ENCODE measurements at regions not wholly inside any gene's neighbourhood (a gene's known extent, or its start where the extent isn't known, plus 50 kb on each side); places are given as distances from the start of the nearest gene placed in this dataset.

GRCh38 chr22:34105461-34106062, 185.3 kb upstream of the LARGE1 start:
- TF ChIP-seq CTCF (IDR thresholded peaks at IDR 0.05; ENCODE audit: low read depth, low read length, missing input control) (peak; percentile 75), GABPA (IDR thresholded peaks at IDR 0.05 in 1 of 2, conservative IDR thresholded peaks at IDR 0.05 in 1 of 2) (no peak), FOXA1 (IDR thresholded peaks at IDR 0.05) (no peak), RAD21 (IDR thresholded peaks at IDR 0.05) (peak; percentile 82 to 89), HNF4A (conservative IDR thresholded peaks at IDR 0.05) (peak in 1 of 2 donors; percentile 33), JUND (IDR thresholded peaks at IDR 0.05) (no peak), REST (IDR thresholded peaks at IDR 0.05) (no peak), YY1 (IDR thresholded peaks at IDR 0.05) (no peak), MAX (IDR thresholded peaks at IDR 0.05) (no peak)
- H3K36me3 ChIP-seq (ENCODE audit: control insufficient read depth in 4 of 4, insufficient read depth in 3 of 4, low read depth in 1 of 4, low read length in 3 of 4) = no peaks in the 10 kb centered on the region
- 10% methylated on average over 10 of the region's 10 CpGs for whole genome bisulfite sequencing

GRCh38 chr22:34108168-34108567, 187.9 kb upstream of the LARGE1 start:
- DNase-seq (ENCODE audit: low spot score) = no peak
- H3K27ac ChIP-seq (ENCODE audit: low read depth in 1 of 2, low read length in 2 of 2) = no peak overlapping the region
- no peaks in the 10 kb centered on the region for H3K9me3 ChIP-seq (ENCODE audit: control insufficient read depth in 4 of 4, low read length in 3 of 4)
- WGBS = 85% methylated on average over 3 of the region's 3 CpGs
- no peak overlapping the region for H3K4me3 ChIP-seq (ENCODE audit: low read depth in 1 of 3, low read length in 3 of 3)
- peaks cover 0 to 6% (median 3%) of the 10 kb centered on the region in 4 donors for H3K4me1 ChIP-seq (ENCODE audit: control insufficient read depth in 4 of 4, insufficient read depth in 4 of 4, low read length in 3 of 4)
- no peaks in the 10 kb centered on the region for H3K27me3 ChIP-seq (ENCODE audit: control insufficient read depth in 4 of 4, insufficient read depth in 4 of 4, low read length in 3 of 4)
- no peaks in the 10 kb centered on the region for H3K36me3 ChIP-seq (ENCODE audit: control insufficient read depth in 4 of 4, insufficient read depth in 3 of 4, low read depth in 1 of 4, low read length in 3 of 4)
- no peak overlapping the region for H3K9ac ChIP-seq (ENCODE audit: low read depth in 1 of 2, low read length in 2 of 2)
- TF ChIP-seq EGR1 (IDR thresholded peaks at IDR 0.05; ENCODE audit: low read depth in 2 of 2) (no peak), RXRA (IDR thresholded peaks at IDR 0.05) (no peak), NR2F2 (IDR thresholded peaks at IDR 0.05) (no peak), SP1 (IDR thresholded peaks at IDR 0.05) (no peak), ZBTB33 (IDR thresholded peaks at IDR 0.05) (no peak), MAX (IDR thresholded peaks at IDR 0.05) (no peak), JUND (IDR thresholded peaks at IDR 0.05) (no peak), FOXA2 (IDR thresholded peaks at IDR 0.05) (no peak), CTCF (IDR thresholded peaks at IDR 0.05; ENCODE audit: low read depth, low read length, missing input control) (no peak), REST (IDR thresholded peaks at IDR 0.05) (no peak)

More at GRCh38 chr22:34105461-34106062, 185.3 kb upstream of the LARGE1 start:
- Histone ChIP-seq H3K9ac (ENCODE audit: low read depth in 1 of 2, low read length in 2 of 2) (no peak overlapping the region), H3K27ac (ENCODE audit: low read depth in 1 of 2, low read length in 2 of 2) (no peak overlapping the region), H3K4me1 (ENCODE audit: control insufficient read depth in 4 of 4, insufficient read depth in 4 of 4, low read length in 3 of 4) (peaks cover 0 to 6% (median 3%) of the 10 kb centered on the region in 4 donors), H3K27me3 (ENCODE audit: control insufficient read depth in 4 of 4, insufficient read depth in 4 of 4, low read length in 3 of 4) (no peaks in the 10 kb centered on the region), H3K9me3 (ENCODE audit: control insufficient read depth in 4 of 4, low read length in 3 of 4) (no peaks in the 10 kb centered on the region), H3K4me3 (ENCODE audit: low read depth in 1 of 3, low read length in 3 of 3) (no peak overlapping the region)
- peak; percentile 70 for DNase-seq (ENCODE audit: low spot score)
